ENCODE measurements at regions not wholly inside any gene's neighbourhood (a gene's known extent, or its start where the extent isn't known, plus 50 kb on each side); places are given as distances from the start of the nearest gene placed in this dataset.
A peak's percentile ranks its signal among the peaks of the same experiment; 100 is the strongest.

DNA sequence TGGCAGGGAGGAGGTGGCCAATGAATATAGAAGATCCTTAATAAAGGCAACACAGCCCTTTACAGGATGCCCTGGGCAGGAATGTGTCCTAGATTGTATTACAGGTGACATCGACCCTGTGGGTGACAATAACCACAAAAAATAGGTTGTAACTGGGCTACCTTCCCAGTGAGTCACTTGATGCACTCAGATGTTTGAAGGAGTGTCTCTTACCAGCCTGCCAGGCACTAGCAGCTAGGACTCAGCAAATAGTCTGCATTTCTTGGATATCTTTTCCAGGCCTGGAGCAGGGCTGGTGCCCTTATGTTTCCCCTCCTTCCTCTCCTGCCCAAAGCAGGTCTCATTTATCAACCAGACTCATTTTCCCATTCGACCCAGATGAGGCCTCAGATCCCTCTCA lies 50.9 kb upstream of the TMEM164 start:
- no peaks in the 10 kb centered on the region for H3K4me1 ChIP-seq (ENCODE audit: low read depth)
- TF ChIP-seq, protein P1, sequence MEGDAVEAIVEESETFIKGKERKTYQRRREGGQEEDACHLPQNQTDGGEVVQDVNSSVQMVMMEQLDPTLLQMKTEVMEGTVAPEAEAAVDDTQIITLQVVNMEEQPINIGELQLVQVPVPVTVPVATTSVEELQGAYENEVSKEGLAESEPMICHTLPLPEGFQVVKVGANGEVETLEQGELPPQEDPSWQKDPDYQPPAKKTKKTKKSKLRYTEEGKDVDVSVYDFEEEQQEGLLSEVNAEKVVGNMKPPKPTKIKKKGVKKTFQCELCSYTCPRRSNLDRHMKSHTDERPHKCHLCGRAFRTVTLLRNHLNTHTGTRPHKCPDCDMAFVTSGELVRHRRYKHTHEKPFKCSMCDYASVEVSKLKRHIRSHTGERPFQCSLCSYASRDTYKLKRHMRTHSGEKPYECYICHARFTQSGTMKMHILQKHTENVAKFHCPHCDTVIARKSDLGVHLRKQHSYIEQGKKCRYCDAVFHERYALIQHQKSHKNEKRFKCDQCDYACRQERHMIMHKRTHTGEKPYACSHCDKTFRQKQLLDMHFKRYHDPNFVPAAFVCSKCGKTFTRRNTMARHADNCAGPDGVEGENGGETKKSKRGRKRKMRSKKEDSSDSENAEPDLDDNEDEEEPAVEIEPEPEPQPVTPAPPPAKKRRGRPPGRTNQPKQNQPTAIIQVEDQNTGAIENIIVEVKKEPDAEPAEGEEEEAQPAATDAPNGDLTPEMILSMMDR (IDR thresholded peaks at IDR 0.05), result no peak
- H3K36me3 ChIP-seq (ENCODE audit: low read depth), result no peaks in the 10 kb centered on the region
- DNase-seq (no peak), ATAC-seq (no peak)
- intact Hi-C loops (cut with DNase I, micrococcal nuclease), result no loop called here
- no peaks in the 10 kb centered on the region for H3K9me3 ChIP-seq
- no peak overlapping the region for H3K4me3 ChIP-seq

DNA sequence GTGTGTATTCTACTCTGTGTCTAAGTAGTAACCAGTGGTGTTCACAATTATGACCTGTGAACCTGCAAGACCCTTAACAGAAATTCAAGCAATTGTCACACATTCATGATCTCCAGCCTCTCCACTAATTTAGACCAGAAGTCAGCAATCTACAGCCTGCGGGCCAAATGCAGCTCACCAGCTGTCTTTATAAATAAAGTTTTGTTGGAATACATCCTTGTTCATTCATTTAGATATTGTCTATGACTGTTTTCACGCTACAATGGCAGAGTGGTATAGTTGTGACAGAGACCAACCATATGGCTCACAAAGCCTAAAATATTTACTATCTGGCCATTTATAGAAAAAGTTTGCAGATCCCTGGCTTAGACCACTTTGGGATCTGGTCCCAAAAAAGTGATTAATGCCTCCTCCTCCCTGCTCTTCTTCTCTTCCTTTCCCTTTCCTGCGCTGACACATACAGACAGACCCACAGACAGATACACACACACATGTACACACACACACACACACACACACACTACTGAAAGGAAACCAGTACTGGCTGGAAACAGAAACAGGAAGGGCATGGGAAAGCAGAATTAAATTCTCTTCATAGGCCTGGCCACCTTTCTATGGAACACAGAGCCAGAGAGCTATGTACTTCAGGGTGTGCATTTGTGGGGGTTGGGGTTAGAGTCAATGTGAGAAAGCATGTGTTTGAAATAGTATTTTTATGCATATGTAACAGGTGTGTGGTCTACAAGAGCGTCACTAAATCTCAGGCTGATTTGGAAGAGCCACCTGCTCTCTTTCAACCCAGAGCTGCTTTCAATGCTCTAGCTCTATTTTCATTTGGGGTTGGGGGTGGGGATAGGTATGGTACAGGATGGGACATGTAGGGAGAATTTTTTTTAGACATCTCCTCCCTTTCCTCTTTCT lies 49.7 kb upstream of the TMEM164 start:
- no peaks in the 10 kb centered on the region for H3K4me1 ChIP-seq (ENCODE audit: low read depth)
- no peak overlapping the region for H3K4me3 ChIP-seq
- intact Hi-C loops (cut with DNase I, micrococcal nuclease), result no loop called here
- TF ChIP-seq, protein P1 (IDR thresholded peaks at IDR 0.05), result no peak
- no peaks in the 10 kb centered on the region for H3K36me3 ChIP-seq (ENCODE audit: low read depth)
- H3K9me3 ChIP-seq, result no peaks in the 10 kb centered on the region
- ATAC-seq (no peak), DNase-seq (peak in 1 of 3 donors; percentile 0)
